GM21360 (cell line): ENCODE measurements at regions not wholly inside any gene's neighbourhood (a gene's known extent, or its start where the extent isn't known, plus 50 kb on each side); places are given as distances from the start of the nearest gene placed in this dataset.
A peak's percentile ranks its signal among the peaks of the same experiment; 100 is the strongest.
"Not testable (repeated sequence)": the region's sequence is repeated elsewhere in the genome, so short reads cannot be mapped to it uniquely, and the experiment has no call there.

ENCODE experiments used
- ATAC-seq: cut with Tn5 transposase; IDR thresholded peaks from one replicate; pipeline ENCODE4 v1.9.1; 2021; ENCODE audit warnings: mild to moderate bottlenecking, moderate library complexity; ENCODE audit not compliant: unreplicated experiment

GRCh38 chr9:81804306-81804705, 115.0 kb upstream of the TLE1 start:
- ATAC-seq: no peak

- not testable (repeated sequence) for ATAC-seq
These were observed 116.5 kb upstream of the SPATA31D4 start for GRCh38 chr9:81811688-81812087.

- ATAC-seq: no peak
These were observed 113.8 kb upstream of the SPATA31D4 start for GRCh38 chr9:81814401-81814793.

- ATAC-seq: peak; percentile 51
These were observed 113.3 kb upstream of the SPATA31D4 start for GRCh38 chr9:81814794-81815464.

GRCh38 chr9:81815781-81816180, 112.4 kb upstream of the SPATA31D4 start:
- ATAC-seq: no peak

DNA sequence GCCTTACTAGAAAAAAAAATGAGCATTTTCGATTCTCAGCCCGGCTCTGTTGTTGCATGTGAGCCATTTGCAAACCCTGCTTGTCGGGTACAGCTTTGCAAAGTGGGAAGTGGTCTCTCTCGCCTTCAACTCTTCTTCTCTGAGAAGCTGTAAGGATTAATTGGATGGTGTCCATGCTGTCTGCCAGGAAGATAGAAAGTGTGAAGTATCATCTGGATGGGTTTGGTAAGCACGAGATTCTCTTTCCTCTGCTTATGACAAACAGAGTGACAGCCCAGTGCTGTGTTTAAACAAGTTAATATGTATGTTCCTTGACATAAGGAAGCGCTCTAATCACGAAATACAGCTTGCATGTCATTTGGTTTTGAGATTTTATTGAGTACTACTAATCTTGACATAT, 109.1 kb upstream of the SPATA31D4 start:
- no peak for ATAC-seq

DNA sequence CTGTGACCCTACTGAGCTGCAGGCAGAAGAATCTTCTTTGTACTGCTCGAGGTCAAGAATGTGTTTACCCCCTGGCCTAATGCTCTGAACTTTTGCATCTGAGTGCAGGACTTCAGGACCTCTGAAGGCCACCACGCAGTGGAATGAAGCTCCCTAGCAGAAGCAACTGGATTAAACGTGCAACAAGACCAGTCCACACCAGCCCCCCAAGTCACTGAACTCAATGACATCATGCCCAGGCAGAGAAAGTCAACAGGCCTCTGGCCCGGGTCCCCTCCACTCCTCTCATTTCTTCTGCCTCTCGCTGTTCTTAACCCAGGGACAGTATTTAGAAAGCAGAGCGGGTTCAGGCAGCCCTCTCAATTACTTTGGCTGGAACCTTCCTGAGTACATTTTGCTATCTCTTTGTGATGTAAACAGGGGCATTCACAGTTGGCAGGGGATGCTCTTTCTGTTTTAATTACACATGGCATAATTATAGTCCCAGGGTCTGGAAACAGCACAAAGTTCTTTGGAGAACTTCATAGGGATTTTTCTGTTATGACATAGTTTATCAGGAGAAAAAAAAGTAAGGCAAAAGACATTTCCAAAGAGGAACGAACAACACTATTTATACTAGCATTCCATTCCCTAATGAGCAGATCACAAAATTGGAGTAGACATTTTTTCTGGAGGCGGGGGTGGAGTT, 108.2 kb upstream of the SPATA31D4 start:
- ATAC-seq: no peak

DNA sequence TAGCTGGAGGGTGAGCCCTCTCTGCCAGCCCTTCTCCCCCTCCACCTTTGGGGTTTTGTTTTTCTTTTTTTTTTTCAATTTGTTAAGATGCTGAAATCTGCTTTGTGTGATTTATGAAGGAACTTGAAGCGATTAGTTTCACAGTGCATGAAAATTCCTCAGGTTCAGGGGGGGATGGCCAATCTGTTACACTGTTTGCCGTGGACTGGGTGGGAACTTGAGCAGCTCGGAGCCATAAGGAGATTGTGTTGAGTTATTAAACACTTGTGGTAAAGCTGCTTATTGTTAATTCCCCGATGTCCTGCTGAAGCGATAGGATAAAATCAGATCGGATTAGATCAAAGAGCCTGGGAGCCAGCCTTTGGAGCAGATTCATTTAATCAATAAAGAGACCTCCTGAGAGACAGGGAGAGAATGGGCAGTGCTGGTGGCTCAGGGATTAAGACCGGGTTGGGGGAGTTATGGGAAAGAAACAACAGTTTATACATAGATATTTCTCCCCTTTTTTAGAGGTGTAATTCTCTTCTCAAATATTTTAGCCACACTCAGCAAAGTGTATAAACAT, 105.8 kb upstream of the SPATA31D4 start:
- ATAC-seq: no peak

- no peak for ATAC-seq
These were observed 105.3 kb upstream of the SPATA31D4 start for GRCh38 chr9:81822967-81823366.

- ATAC-seq: no peak
These were observed 104.3 kb upstream of the SPATA31D4 start for GRCh38 chr9:81823672-81824554.

GRCh38 chr9:81824802-81825730, 103.2 kb upstream of the SPATA31D4 start:
- no peak for ATAC-seq

- ATAC-seq: no peak
These were observed 102.2 kb upstream of the SPATA31D4 start for GRCh38 chr9:81825846-81826516.

- ATAC-seq: no peak
These were observed 101.7 kb upstream of the SPATA31D4 start for GRCh38 chr9:81826517-81826906.

DNA sequence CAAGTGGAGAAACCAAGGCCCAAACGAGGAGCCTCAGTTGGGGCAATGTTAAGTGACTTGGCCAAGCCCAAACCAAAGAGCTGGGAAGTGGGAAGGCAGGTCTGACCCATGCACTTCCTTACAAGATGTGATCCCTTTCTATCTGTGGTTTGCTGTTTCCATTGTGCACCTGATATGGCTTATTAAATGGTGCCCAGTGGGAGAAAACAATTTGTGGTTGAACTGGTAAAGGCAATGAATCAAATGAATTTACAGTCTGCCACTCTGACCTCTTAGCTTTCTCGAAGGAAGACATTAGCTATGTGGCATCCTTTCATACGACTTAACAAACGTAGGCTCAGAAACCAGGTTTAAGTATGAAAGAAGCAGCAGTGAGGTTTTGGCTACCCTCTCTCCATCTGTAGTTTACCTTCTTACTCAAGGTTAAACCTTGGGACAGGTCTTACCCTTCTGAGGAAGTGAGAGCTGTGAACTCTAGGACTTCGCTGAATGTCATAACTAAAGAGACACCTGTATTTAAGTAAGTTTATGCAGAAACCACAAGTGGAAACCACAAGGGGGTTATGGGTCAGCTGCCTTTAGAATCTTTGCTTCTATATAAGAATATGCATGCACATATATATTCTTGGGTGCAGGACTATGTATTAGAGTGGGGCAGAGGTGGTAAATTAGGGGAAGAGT, 100.5 kb upstream of the SPATA31D4 start:
- ATAC-seq: peak; percentile 97

GRCh38 chr9:81829195-81829882, 98.9 kb upstream of the SPATA31D4 start:
- ATAC-seq: no peak

GRCh38 chr9:81830431-81830830, 97.8 kb upstream of the SPATA31D4 start:
- not testable (repeated sequence) for ATAC-seq

GRCh38 chr9:81832571-81833285, 95.5 kb upstream of the SPATA31D4 start:
- ATAC-seq: no peak
